Epithelial cell of esophagus (primary cell): ENCODE measurements at regions not wholly inside any gene's neighbourhood (a gene's known extent, or its start where the extent isn't known, plus 50 kb on each side); places are given as distances from the start of the nearest gene placed in this dataset.
A peak's percentile ranks its signal among the peaks of the same experiment; 100 is the strongest.

Experiments used
- DNase-seq: peaks from one replicate; pipeline ENCODE4 v3.0.0; 2010; ENCODE audit warnings: low read depth
- H3K4me3 ChIP-seq: 2 replicates; pipeline ENCODE4 v1.5.1; 2011; ENCODE audit warnings: mild to moderate bottlenecking, low read length, control low read depth
- CTCF ChIP-seq: IDR thresholded peaks from 2 replicates; pipeline ENCODE4 v1.5.1; 2011; ENCODE audit warnings: low read depth, mild to moderate bottlenecking, low read length, control low read depth, inconsistent platforms; ENCODE audit not compliant: insufficient read depth; ENCODE audit errors: missing control alignments

GRCh38 chr18:10322004-10322403, 132.4 kb upstream of the APCDD1 start:
- TF ChIP-seq CTCF: no peak
- DNase-seq: no peak
- no peak overlapping the region for H3K4me3 ChIP-seq

DNA sequence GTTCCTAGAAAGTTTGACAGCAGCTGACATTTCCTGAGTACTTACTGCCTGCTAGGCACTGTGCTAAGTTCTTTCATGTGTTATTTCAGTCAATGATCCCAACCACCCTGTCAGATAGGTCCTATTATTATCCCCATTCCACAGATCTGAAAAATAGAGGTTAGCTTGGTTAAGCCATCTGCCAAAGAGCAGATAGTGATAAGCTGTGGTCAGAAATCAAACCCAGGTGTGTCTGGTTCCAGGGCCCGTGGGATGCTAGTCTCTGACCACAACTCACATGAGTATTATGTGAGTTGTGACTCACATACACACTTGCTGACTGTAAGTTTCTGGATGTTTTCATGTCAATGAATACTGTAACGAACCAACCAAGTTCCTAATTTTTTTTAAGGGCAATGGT, 132.0 kb upstream of the APCDD1 start:
- DNase-seq: peak; percentile 17
- no peak for TF ChIP-seq CTCF

GRCh38 chr18:10329101-10329500, 125.3 kb upstream of the APCDD1 start:
- no peak for TF ChIP-seq CTCF
- peak; percentile 34 for DNase-seq
- H3K4me3 ChIP-seq: no peak overlapping the region

More for the DNA sequence above, 132.0 kb upstream of the APCDD1 start:
- H3K4me3 ChIP-seq: no peak overlapping the region

DNA sequence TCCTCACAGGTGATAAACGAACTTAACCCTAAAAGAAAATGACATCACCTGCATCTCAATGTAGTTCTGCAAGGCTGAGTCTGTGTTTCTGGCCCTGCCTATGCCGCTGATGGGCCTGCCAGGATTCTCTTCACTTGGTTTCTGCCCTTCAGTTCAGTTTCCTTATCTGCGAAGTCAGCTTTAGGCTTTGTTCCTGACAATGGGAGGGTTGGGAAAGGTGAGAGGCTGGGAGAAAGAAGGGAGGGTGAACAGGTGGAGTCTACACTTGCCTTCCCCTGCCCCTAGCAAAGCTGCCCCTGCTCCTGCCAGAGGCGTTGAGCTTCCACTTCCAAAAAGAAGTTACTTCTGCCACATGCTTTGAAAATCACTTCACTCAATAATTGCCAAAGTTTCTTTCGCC, 124.0 kb upstream of the APCDD1 start:
- no peak overlapping the region for H3K4me3 ChIP-seq
- TF ChIP-seq CTCF: no peak
- no peak for DNase-seq

DNA sequence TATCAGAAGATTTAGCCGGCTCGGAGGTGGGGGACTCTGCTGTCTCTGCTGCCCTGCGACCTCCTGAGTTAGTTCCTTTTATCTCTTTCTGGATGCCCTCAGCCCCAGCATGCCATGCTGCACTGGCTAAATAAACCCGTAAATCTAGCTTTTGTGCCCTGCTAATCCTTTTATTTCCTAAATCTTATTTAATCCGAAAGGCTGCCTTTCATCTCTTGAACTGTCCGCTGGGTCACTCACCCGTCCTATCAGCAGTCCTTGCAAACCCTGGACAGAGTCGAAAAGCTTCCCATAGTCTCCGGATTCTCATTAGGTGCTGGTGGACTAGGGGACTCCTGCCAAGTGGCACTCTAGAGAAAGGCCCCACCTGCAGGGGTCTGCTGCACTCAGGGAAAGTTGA, 122.0 kb upstream of the APCDD1 start:
- H3K4me3 ChIP-seq: no peak overlapping the region
- no peak for TF ChIP-seq CTCF
- DNase-seq: no peak

DNA sequence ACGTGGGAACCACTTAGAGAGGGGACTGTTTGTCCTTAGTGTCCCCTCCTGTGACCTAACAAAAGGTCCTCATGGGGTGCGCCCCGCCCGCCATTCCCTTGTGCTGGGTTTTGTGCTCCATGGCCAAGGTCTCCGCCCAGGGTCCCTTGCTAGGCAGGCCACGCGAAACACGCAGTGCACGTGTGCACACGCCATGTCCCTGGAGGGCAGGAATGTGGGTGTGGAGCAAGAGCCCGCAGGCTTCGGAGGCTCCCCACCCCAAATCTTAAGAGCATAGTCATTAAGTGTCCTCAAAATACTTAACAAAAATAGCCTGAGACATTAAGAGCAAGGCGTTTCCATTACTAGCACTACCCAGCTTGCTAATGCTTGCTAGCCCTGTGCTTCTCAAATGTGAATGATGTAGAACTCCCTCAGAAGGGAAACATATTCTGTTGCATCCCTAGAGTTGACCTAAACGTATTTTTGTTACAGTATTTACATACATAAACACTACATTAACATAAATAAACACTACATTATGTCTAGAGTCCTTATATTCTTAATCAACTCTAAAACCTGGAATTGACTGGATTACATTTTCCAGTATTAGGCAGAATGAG, 117.6 kb upstream of the APCDD1 start:
- H3K4me3 ChIP-seq: no peak overlapping the region
- TF ChIP-seq CTCF: no peak
- DNase-seq: peak; percentile 14

DNA sequence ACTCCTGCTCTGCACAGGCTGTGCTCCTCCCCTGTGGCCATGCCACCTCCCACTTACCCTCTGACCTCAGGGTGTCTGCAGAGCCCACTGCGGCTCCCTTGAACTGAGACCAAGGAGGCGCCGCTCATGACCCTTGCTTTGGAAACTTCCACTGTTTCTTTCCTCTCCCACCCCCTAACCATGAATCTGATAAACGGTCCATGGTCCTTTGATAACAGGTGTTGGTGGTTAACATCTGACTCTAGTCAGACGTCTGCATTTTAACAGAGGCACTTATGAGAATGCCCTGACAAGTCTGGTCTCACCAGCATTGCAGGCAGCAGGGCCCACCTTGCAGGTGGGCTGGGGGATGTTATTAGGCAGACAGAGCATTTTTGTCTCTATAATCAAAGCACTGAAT, 113.6 kb upstream of the APCDD1 start:
- no peak for DNase-seq
- no peak for TF ChIP-seq CTCF
- H3K4me3 ChIP-seq: no peak overlapping the region
